Mononuclear cell (primary cell): ENCODE measurements at regions not wholly inside any gene's neighbourhood (a gene's known extent, or its start where the extent isn't known, plus 50 kb on each side); places are given as distances from the start of the nearest gene placed in this dataset.

ENCODE experiments used
- H3K27me3 ChIP-seq: 2 replicates; pipeline ENCODE4 v1.6.0; 2011; ENCODE audit warnings: low read length, control low read depth; ENCODE audit not compliant: insufficient read depth
- H3K4me1 ChIP-seq: 2 replicates; pipeline ENCODE4 v1.5.1; 2011; ENCODE audit warnings: mild to moderate bottlenecking, low read length, control low read depth; ENCODE audit not compliant: insufficient read depth
- H3K4me3 ChIP-seq: 2 replicates; pipeline ENCODE4 v1.5.1; 2011; ENCODE audit warnings: mild to moderate bottlenecking, low read length, moderate library complexity
- H3K9me3 ChIP-seq: 2 replicates; pipeline ENCODE4 v1.5.1; 2011; ENCODE audit warnings: low read depth, mild to moderate bottlenecking, control low read depth, low read length

- Histone ChIP-seq H3K4me1 (peaks cover 4% of the 10 kb centered on the region), H3K9me3 (no peaks in the 10 kb centered on the region), H3K27me3 (no peaks in the 10 kb centered on the region), H3K4me3 (no peak overlapping the region)
Observed at GRCh38 chr3:56855856-56856512, 54.2 kb upstream of the ARHGEF3 start.

- Histone ChIP-seq H3K9me3 (no peaks in the 10 kb centered on the region), H3K27me3 (no peaks in the 10 kb centered on the region), H3K4me1 (no peaks in the 10 kb centered on the region), H3K4me3 (no peak overlapping the region)
Observed at GRCh38 chr3:56854856-56855611, 53.3 kb upstream of the ARHGEF3 start.

GRCh38 chr3:56851966-56852884 lies 50.5 kb upstream of the ARHGEF3 start:
- no peaks in the 10 kb centered on the region for H3K27me3 ChIP-seq
- H3K4me3 ChIP-seq, result no peak overlapping the region
- no peaks in the 10 kb centered on the region for H3K4me1 ChIP-seq
- no peaks in the 10 kb centered on the region for H3K9me3 ChIP-seq
